ENCODE measurements at regions not wholly inside any gene's neighbourhood (a gene's known extent, or its start where the extent isn't known, plus 50 kb on each side); places are given as distances from the start of the nearest gene placed in this dataset.
A peak's percentile ranks its signal among the peaks of the same experiment; 100 is the strongest.

DNA sequence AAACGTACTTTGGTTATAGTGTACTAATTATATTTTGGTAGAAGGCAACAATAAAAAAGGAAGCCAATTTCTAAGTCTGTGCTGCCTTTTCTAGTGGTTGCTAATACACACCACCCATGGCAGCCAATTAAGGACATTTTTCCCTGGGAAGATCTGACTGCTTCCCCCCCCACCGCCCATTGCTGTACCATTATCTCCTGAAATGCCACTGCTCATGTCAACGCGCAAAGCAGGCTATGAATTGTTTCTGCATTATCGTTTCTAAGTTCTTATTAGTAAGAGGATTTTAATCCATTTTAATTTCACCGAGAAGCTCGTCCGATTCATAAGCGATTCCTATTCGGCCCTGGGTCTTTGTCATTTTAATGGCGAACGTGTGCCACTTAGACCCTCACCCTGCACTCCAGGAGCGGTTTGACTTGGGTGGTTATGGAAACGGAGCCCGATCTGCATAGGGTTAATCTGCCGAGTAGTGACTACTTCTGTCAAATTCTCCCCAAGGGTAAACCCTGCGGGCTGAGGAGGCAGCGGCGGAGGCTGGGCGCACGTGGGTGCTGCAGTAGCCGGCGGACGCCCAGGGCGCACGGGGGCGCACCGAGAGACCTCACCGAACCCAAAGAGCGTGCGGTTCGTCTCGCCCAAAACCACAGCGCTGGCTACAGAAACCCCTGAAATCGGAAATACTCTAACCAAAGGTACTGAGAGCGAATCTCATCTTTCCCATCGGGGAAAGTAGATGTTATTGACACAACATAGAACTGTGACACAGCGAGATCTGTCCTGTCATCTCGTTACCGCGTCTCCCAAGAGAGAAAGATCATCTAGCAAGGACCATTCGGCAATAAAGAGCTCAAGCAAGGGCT is 55.8 kb upstream of the SHC3 start:
- no peak for DNase-seq (ENCODE audit: low spot score)

GRCh38 chr9:89236955-89237573 is 58.4 kb upstream of the SHC3 start:
- DNase-seq (ENCODE audit: low spot score): no peak

DNA sequence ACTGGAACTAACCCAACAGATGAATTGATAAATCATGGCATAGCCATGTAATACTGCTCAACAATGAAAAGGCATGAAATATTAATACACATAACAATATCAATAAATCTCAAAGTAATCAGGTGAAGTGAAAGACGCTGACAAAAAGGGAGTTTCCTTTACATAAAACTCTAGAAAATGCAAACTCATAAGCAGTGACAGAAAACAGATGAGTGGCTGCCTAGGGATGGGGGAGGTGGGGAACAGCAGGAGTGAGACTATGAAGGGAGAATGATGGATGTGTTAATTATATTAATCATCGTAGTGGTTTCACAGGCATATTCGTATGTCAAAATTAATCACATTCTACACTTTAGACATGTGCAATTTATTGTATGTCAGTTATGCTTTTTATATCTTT is 59.8 kb upstream of the SHC3 start:
- no peak for DNase-seq (ENCODE audit: low spot score)

GRCh38 chr9:89243296-89244061 is 64.9 kb upstream of the SHC3 start:
- DNase-seq (ENCODE audit: low spot score): no peak

GRCh38 chr9:89246840-89247239 is 64.2 kb upstream of the CKS2 start:
- no peak for DNase-seq (ENCODE audit: low spot score)

DNA sequence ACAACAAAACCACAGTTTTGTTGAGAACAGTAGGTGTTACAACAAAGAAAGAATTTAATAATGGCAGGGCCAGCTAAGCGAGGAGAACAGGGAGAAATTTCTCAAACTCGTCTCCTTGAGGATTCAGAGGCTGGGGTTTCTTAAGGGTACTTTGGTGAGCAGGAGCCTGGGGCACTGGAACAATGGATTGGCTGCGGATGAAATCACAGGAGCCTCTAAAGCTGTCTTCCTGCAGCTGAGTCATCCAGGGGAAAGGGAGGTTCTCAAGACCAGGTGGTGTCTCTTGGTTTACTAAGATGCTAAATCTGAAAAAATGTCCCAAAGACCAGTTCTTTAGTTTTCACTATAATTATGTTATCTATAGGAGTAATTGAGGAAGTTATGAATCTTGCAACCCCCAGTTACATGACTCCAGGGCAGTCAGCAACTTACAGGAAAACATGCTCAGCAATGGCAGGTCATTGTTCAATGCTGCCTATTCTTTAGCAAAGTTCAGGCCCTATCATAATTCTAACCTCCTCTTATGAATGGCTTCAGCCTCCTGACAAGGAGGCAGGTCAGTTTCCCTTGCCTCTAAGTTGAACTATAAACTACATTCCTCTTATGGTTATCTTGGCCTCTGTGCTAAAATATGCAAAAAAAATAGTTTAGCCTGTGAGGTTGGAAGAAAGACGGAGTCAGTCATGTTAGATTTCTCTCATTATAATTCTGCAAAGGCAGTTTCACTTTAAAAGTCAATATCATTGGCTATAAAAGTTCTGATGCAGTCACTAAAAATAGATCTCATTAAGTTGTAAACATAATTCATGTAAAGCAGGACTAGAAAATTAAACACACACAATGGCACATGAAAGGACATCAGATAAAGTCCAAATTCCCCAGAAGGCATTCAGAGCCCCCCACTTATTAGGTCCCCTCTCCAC is 63.3 kb upstream of the CKS2 start:
- peak; percentile 60 for DNase-seq (ENCODE audit: low spot score)

GRCh38 chr9:89249001-89249400 is 62.0 kb upstream of the CKS2 start:
- DNase-seq (ENCODE audit: low spot score): no peak

GRCh38 chr9:89252651-89253267 is 58.2 kb upstream of the CKS2 start:
- DNase-seq (ENCODE audit: low spot score): no peak

DNA sequence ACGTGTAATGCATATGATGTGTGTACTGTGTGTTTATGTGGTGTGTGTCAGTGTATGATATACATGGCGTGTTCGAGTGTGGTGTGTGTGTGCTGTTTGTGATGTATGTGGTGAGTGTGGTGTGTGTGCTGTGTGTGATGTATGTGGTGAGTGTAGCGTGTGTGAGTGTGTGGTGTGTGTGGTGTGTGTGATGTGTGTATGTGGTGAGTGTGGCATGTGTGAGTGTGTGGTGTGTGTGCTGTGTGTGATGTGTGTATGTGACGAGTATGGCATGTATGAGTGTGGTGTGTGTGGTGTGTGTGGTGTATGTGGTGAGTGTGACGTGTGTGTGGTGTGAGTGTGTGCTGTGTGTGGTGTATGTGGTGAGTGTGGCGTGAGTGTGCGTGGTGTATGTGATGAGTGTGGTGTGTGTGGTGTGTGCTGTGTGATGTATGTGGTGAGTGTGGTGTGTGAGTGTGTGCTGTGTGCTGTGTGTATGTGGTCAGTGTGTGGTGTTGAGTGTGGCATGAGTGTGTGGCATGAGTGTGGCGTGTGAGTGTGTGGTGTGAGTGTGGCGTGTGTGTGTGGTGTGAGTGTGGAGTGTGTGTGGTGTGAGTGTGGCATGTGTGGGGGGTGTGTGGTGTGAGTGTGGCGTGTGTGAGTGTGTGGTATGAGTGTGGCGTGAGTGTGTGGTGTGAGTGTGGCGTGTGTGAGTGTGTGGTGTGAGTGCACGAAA is 56.8 kb upstream of the CKS2 start:
- no peak for DNase-seq (ENCODE audit: low spot score)

DNA sequence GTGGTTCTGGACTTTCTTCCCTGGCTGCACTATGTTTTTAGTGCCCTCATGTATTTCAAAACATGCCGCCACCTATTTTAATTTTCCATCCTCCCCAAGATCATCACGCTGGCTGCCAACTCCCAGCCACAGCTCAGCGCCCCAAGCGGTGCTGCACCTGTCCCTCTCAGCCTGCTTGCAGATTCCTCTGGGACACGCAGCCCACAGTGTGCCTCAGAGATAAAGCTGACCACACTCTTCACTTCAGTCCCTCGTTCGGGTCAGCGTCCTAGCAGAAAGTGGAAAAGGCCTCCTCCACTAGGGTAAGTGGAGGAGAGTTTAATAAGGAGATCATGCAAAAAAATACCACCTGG is 56.2 kb upstream of the CKS2 start:
- no peak for DNase-seq (ENCODE audit: low spot score)

DNA sequence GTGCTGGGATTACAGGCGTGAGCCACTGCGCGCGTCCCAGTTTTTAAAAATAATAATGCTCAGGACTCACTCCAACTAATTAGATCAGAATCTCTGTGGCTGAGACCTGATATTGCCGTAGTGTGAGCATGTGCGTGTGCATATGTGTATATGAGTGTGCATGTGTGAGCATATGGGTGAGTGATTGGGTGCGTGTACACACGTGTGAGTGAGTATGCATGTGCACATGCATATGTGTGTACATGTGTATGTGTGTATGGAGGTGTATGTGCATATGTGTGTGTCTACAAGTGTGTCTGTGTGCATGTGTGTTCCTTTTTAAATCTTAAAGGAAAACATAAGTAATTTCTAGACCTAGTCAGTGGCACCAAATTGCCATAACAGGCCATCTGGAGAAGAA is 54.8 kb upstream of the CKS2 start:
- DNase-seq (ENCODE audit: low spot score): no peak

DNA sequence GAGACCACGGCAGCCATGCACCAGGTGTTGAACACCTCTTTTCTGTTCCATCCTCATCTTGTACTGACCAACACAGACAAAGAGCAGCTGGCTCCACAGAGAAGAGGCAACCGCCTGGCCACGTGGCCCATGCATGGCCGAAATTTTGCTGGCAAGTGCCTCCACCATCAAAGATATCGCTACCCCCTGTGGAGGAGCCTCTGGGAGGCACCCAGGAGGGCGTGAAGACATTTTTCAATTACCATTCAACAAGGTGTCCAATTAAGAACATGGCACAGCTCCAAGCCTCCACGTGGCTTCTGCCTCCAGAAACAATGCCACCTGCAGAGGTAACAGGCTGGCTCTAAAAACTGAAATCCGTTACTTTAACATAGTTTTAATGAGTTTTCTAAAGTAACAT is 54.4 kb upstream of the CKS2 start:
- no peak for DNase-seq (ENCODE audit: low spot score)

- DNase-seq (ENCODE audit: low spot score): no peak
Measured at GRCh38 chr9:89260525-89260924, 50.5 kb upstream of the CKS2 start.

Data from A172 (cell line).